LNCaP clone FGC (cell line): ENCODE measurements at regions not wholly inside any gene's neighbourhood (a gene's known extent, or its start where the extent isn't known, plus 50 kb on each side); places are given as distances from the start of the nearest gene placed in this dataset.

Experiments
- DNase-seq: peaks from one replicate; pipeline ENCODE4 v3.0.0-alpha.2; 2011; ENCODE audit warnings: low read depth
- H3K4me3 ChIP-seq: 2 replicates; pipeline ENCODE4 v1.5.1; 2011; ENCODE audit warnings: mild to moderate bottlenecking, low read depth, low read length, control low read depth
- TF ChIP-seq, protein P1 (sequence below): IDR thresholded peaks from 2 replicates; pipeline ENCODE4 v1.5.1; 2012; ENCODE audit warnings: mild to moderate bottlenecking; ENCODE audit not compliant: control insufficient read depth, insufficient read depth; ENCODE audit errors: extremely low read depth

DNA sequence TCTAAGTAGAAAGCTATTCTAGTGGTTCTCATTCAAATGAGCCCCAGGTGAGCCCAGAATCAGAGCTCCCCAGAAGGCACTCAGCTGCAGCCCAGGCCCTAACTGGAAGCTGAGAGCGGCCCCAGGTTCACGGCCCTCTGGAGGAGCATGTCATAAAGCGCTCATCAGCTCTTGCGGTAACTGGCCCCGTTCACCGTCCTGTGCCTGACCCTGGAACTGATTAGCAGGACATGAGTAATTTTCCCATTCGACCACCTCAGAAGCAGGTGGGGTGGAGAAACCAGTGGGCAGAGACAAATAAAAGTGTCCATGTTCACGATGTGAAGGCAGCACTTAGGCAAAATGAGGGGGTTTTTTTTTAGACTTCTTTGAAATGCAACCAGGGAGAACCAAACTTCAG lies 136.1 kb upstream of the LYZL2 start:
- DNase-seq = no peak
- TF ChIP-seq, protein P1, sequence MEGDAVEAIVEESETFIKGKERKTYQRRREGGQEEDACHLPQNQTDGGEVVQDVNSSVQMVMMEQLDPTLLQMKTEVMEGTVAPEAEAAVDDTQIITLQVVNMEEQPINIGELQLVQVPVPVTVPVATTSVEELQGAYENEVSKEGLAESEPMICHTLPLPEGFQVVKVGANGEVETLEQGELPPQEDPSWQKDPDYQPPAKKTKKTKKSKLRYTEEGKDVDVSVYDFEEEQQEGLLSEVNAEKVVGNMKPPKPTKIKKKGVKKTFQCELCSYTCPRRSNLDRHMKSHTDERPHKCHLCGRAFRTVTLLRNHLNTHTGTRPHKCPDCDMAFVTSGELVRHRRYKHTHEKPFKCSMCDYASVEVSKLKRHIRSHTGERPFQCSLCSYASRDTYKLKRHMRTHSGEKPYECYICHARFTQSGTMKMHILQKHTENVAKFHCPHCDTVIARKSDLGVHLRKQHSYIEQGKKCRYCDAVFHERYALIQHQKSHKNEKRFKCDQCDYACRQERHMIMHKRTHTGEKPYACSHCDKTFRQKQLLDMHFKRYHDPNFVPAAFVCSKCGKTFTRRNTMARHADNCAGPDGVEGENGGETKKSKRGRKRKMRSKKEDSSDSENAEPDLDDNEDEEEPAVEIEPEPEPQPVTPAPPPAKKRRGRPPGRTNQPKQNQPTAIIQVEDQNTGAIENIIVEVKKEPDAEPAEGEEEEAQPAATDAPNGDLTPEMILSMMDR = no peak

DNA sequence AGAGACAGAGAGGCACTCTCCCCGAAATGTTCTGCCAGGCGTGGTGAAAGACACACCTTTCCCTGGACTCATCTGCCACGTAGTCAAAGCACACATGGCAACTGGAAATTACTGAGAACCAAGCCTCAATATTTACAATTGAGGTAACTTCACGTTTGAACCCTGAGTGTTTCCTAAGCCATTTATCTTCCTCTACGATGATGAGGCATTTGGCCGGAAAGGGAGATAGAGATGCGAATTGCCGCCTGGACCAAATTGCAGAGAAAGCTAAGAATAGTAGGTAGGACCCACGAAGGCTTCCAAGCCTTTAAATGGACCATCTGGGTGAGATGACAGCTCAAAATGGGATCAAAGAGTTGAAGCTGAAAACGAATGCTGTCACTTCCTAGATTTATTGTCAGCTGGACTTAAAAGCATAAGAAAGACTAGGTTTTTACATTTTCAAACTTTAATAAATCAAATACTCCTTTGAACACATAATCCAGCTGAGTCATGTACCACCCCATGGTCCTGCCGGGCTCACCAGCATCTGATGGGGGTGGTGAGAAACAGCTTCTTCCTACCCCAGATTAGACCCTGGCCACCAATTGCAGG lies 135.6 kb upstream of the LYZL2 start:
- no peak overlapping the region for H3K4me3 ChIP-seq
- TF ChIP-seq, protein P1 = no peak
- no peak for DNase-seq

More for the DNA sequence above, 136.1 kb upstream of the LYZL2 start:
- H3K4me3 ChIP-seq = no peak overlapping the region

DNA sequence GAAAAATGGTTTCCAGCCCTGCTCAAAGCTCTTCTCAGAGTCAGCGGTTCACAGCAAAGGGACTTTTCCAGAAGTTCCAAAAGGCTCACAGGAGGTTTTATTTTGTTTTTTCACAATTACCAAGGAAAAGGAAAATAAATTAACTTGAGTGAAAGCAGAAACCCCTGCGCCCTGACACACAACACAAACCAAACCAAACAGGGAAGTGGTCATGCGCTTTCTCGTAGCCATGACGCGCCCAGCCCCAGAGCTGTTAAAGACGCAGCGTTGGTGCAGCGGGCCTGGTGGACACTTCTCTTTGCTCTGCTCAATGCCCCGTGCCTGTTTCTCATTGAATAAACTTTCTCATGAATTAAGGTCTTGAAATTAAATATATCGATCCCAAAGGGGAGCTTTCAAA lies 134.4 kb upstream of the LYZL2 start:
- DNase-seq = no peak
- TF ChIP-seq, protein P1 = no peak
- no peak overlapping the region for H3K4me3 ChIP-seq

DNA sequence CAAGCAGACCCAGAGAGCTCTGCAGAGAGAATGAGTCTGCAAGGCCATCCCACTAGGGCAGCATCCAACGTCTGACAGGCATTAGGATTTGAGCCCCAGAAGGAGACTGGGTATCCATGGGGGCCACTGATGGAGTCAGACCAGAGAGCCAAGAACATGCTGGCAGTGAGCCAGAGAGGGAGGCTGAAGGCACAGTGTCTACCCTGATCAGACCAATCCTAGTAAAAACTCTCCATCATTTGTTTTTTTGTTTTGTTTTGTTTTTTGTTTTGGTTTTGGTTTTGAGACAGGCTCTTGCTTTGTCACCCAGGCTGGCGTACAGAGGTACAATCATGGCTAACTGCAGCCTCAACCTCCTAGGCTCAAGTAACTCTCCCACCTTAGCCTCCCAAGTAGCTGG lies 133.1 kb upstream of the LYZL2 start:
- no peak for DNase-seq
- no peak overlapping the region for H3K4me3 ChIP-seq
- TF ChIP-seq, protein P1 = no peak

DNA sequence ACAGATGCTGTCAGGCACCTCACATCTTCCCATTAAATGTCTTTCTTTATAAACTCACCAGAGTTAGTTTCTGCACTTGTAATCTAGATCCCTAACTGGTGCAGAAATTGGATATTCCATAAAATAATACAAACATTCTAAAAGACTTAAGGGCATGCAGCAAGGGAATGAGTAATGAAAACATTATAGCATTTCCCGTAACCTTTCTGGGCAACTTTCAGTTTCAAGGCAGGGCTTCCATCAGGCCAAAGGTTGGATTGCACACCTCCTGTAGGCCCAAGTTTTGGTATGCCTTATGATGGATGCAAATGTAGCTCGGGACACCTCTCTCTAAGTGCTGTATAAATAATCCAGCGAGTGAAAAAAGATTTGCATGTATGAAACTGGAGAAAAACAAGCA lies 129.9 kb upstream of the LYZL2 start:
- H3K4me3 ChIP-seq = no peak overlapping the region
- no peak for DNase-seq
- TF ChIP-seq, protein P1 = no peak

DNA sequence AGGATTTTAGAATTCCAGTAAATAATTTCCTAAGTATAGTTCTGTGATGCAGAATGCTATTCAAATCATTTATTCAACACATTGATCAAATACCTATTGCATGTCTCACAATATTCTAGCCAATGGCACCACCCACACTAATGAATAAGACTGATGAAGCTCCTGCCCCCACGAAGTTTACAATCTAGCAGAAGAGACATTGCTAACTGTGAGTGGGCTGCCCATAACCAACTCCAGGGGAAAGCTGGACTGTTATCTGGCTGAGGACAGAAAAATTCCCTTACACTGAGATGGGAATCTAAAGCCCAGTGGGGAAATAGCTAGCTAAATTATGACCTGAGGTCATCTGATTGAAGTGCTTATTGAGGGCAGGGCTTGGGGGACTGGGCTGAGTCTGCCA lies 128.8 kb upstream of the LYZL2 start:
- TF ChIP-seq, protein P1 = no peak
- no peak for DNase-seq

GRCh38 chr10:30756896-30757295 lies 127.3 kb upstream of the LYZL2 start:
- TF ChIP-seq, protein P1 = no peak
- DNase-seq = no peak
- no peak overlapping the region for H3K4me3 ChIP-seq

More for the DNA sequence above, 128.8 kb upstream of the LYZL2 start:
- H3K4me3 ChIP-seq = no peak overlapping the region
